ENCODE measurements at regions not wholly inside any gene's neighbourhood (a gene's known extent, or its start where the extent isn't known, plus 50 kb on each side); places are given as distances from the start of the nearest gene placed in this dataset.
"Not testable (repeated sequence)": the region's sequence is repeated elsewhere in the genome, so short reads cannot be mapped to it uniquely, and the experiment has no call there.

DNA sequence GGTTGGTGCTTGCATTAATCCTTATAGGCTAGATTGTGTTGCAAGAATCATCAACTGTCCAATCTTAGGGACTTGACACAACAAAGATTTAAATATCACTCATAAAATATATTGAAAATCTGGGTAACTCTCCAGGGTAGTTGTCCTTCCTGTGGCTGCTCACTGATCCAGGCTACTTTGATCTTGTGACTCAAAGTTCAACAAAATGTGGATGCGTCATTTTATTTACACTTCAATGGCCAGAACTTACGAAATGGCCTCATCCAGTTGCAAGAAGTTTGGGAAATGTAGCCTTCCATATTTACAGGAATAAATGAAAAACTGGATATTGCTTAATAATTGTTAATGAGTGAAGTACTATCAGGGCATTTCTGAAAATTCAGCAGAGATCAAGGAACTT lies 235.5 kb upstream of the ACTBL2 start:
- Histone ChIP-seq H3K9me3 (ENCODE audit: control insufficient read depth in 3 of 3, low read length in 3 of 3) (no peaks in the 10 kb centered on the region), H3K27me3 (ENCODE audit: control insufficient read depth in 3 of 3, insufficient read depth in 3 of 3, low read length in 3 of 3) (no peaks in the 10 kb centered on the region), H3K4me3 (ENCODE audit: low read length in 3 of 3) (no peak overlapping the region), H3K27ac (ENCODE audit: low read depth, low read length) (no peak overlapping the region), H3K36me3 (ENCODE audit: control insufficient read depth in 3 of 3, insufficient read depth in 3 of 3, low read length in 3 of 3) (no peaks in the 10 kb centered on the region), H3K4me1 (ENCODE audit: control insufficient read depth in 3 of 3, insufficient read depth in 3 of 3, low read length in 3 of 3) (no peaks in the 10 kb centered on the region), H3K9ac (ENCODE audit: low read depth in 1 of 3, low read length in 3 of 3) (no peak overlapping the region)

- no peaks in the 10 kb centered on the region for H3K4me1 ChIP-seq (ENCODE audit: control insufficient read depth in 3 of 3, insufficient read depth in 3 of 3, low read length in 3 of 3)
- no peak overlapping the region for H3K4me3 ChIP-seq (ENCODE audit: low read length in 3 of 3)
- H3K27ac ChIP-seq (ENCODE audit: low read depth, low read length): no peak overlapping the region
- H3K9me3 ChIP-seq (ENCODE audit: control insufficient read depth in 3 of 3, low read length in 3 of 3): no peaks in the 10 kb centered on the region
- H3K9ac ChIP-seq (ENCODE audit: low read depth in 1 of 3, low read length in 3 of 3): no peak overlapping the region
- H3K36me3 ChIP-seq (ENCODE audit: control insufficient read depth in 3 of 3, insufficient read depth in 3 of 3, low read length in 3 of 3): no peaks in the 10 kb centered on the region
- no peaks in the 10 kb centered on the region for H3K27me3 ChIP-seq (ENCODE audit: control insufficient read depth in 3 of 3, insufficient read depth in 3 of 3, low read length in 3 of 3)
These were observed 234.9 kb upstream of the ACTBL2 start for GRCh38 chr5:57717555-57717954.

- no peak overlapping the region for H3K9ac ChIP-seq (ENCODE audit: low read depth in 1 of 3, low read length in 3 of 3)
- H3K27me3 ChIP-seq (ENCODE audit: control insufficient read depth in 3 of 3, insufficient read depth in 3 of 3, low read length in 3 of 3): no peaks in the 10 kb centered on the region
- no peaks in the 10 kb centered on the region for H3K9me3 ChIP-seq (ENCODE audit: control insufficient read depth in 3 of 3, low read length in 3 of 3)
- no peaks in the 10 kb centered on the region for H3K36me3 ChIP-seq (ENCODE audit: control insufficient read depth in 3 of 3, insufficient read depth in 3 of 3, low read length in 3 of 3)
- H3K4me1 ChIP-seq (ENCODE audit: control insufficient read depth in 3 of 3, insufficient read depth in 3 of 3, low read length in 3 of 3): no peaks in the 10 kb centered on the region
- H3K4me3 ChIP-seq (ENCODE audit: low read length in 3 of 3): no peak overlapping the region
- no peak overlapping the region for H3K27ac ChIP-seq (ENCODE audit: low read depth, low read length)
These were observed 234.1 kb upstream of the ACTBL2 start for GRCh38 chr5:57716661-57717060.

DNA sequence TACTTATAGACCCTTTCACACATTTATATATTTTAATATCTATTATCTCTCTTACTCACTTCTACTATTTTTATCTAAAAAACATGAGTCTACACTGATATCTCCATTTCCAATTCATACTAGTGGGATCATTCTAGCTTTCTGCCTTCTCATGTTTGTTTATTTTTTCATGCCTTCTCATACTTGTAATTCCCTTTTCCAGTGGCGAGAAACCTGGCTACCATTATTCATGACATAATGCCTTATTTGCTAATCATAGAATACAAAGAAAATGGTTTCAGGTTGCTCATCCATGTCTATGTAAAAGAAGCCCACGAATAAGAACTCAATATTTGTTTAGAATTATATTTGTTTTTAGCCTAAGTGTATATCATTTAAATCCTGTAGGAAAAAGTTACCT lies 232.7 kb upstream of the ACTBL2 start:
- Histone ChIP-seq H3K4me1 (ENCODE audit: control insufficient read depth in 3 of 3, insufficient read depth in 3 of 3, low read length in 3 of 3) (no peaks in the 10 kb centered on the region), H3K27me3 (ENCODE audit: control insufficient read depth in 3 of 3, insufficient read depth in 3 of 3, low read length in 3 of 3) (no peaks in the 10 kb centered on the region), H3K9me3 (ENCODE audit: control insufficient read depth in 3 of 3, low read length in 3 of 3) (no peaks in the 10 kb centered on the region), H3K4me3 (ENCODE audit: low read length in 3 of 3) (no peak overlapping the region), H3K9ac (ENCODE audit: low read depth in 1 of 3, low read length in 3 of 3) (no peak overlapping the region), H3K27ac (ENCODE audit: low read depth, low read length) (no peak overlapping the region), H3K36me3 (ENCODE audit: control insufficient read depth in 3 of 3, insufficient read depth in 3 of 3, low read length in 3 of 3) (no peaks in the 10 kb centered on the region)

- H3K27me3 ChIP-seq (ENCODE audit: control insufficient read depth in 3 of 3, insufficient read depth in 3 of 3, low read length in 3 of 3); H3K36me3 ChIP-seq (ENCODE audit: control insufficient read depth in 3 of 3, insufficient read depth in 3 of 3, low read length in 3 of 3); H3K4me1 ChIP-seq (ENCODE audit: control insufficient read depth in 3 of 3, insufficient read depth in 3 of 3, low read length in 3 of 3); H3K9ac ChIP-seq (ENCODE audit: low read depth in 1 of 3, low read length in 3 of 3); H3K27ac ChIP-seq (ENCODE audit: low read depth, low read length); H3K4me3 ChIP-seq (ENCODE audit: low read length in 3 of 3); H3K9me3 ChIP-seq (ENCODE audit: control insufficient read depth in 3 of 3, low read length in 3 of 3): not testable (repeated sequence)
These were observed 230.9 kb upstream of the ACTBL2 start for GRCh38 chr5:57713535-57713934.

GRCh38 chr5:57711946-57712345 lies 229.3 kb upstream of the ACTBL2 start:
- Histone ChIP-seq H3K27me3 (ENCODE audit: control insufficient read depth in 3 of 3, insufficient read depth in 3 of 3, low read length in 3 of 3) (no peaks in the 10 kb centered on the region), H3K4me3 (ENCODE audit: low read length in 3 of 3) (no peak overlapping the region), H3K27ac (ENCODE audit: low read depth, low read length) (no peak overlapping the region), H3K9ac (ENCODE audit: low read depth in 1 of 3, low read length in 3 of 3) (no peak overlapping the region), H3K9me3 (ENCODE audit: control insufficient read depth in 3 of 3, low read length in 3 of 3) (no peaks in the 10 kb centered on the region), H3K4me1 (ENCODE audit: control insufficient read depth in 3 of 3, insufficient read depth in 3 of 3, low read length in 3 of 3) (no peaks in the 10 kb centered on the region), H3K36me3 (ENCODE audit: control insufficient read depth in 3 of 3, insufficient read depth in 3 of 3, low read length in 3 of 3) (no peaks in the 10 kb centered on the region)

- H3K9me3 ChIP-seq (ENCODE audit: control insufficient read depth in 3 of 3, low read length in 3 of 3): no peaks in the 10 kb centered on the region
- no peaks in the 10 kb centered on the region for H3K4me1 ChIP-seq (ENCODE audit: control insufficient read depth in 3 of 3, insufficient read depth in 3 of 3, low read length in 3 of 3)
- H3K27me3 ChIP-seq (ENCODE audit: control insufficient read depth in 3 of 3, insufficient read depth in 3 of 3, low read length in 3 of 3): no peaks in the 10 kb centered on the region
- H3K27ac ChIP-seq (ENCODE audit: low read depth, low read length): no peak overlapping the region
- H3K4me3 ChIP-seq (ENCODE audit: low read length in 3 of 3): no peak overlapping the region
- no peaks in the 10 kb centered on the region for H3K36me3 ChIP-seq (ENCODE audit: control insufficient read depth in 3 of 3, insufficient read depth in 3 of 3, low read length in 3 of 3)
- H3K9ac ChIP-seq (ENCODE audit: low read depth in 1 of 3, low read length in 3 of 3): no peak overlapping the region
These were observed 228.9 kb upstream of the ACTBL2 start for GRCh38 chr5:57711471-57711870.

GRCh38 chr5:57710126-57710525 lies 227.5 kb upstream of the ACTBL2 start:
- no peak overlapping the region for H3K27ac ChIP-seq (ENCODE audit: low read depth, low read length)
- H3K9ac ChIP-seq (ENCODE audit: low read depth in 1 of 3, low read length in 3 of 3): no peak overlapping the region
- no peaks in the 10 kb centered on the region for H3K9me3 ChIP-seq (ENCODE audit: control insufficient read depth in 3 of 3, low read length in 3 of 3)
- H3K4me3 ChIP-seq (ENCODE audit: low read length in 3 of 3): no peak overlapping the region
- H3K36me3 ChIP-seq (ENCODE audit: control insufficient read depth in 3 of 3, insufficient read depth in 3 of 3, low read length in 3 of 3): no peaks in the 10 kb centered on the region
- no peaks in the 10 kb centered on the region for H3K27me3 ChIP-seq (ENCODE audit: control insufficient read depth in 3 of 3, insufficient read depth in 3 of 3, low read length in 3 of 3)
- no peaks in the 10 kb centered on the region for H3K4me1 ChIP-seq (ENCODE audit: control insufficient read depth in 3 of 3, insufficient read depth in 3 of 3, low read length in 3 of 3)

DNA sequence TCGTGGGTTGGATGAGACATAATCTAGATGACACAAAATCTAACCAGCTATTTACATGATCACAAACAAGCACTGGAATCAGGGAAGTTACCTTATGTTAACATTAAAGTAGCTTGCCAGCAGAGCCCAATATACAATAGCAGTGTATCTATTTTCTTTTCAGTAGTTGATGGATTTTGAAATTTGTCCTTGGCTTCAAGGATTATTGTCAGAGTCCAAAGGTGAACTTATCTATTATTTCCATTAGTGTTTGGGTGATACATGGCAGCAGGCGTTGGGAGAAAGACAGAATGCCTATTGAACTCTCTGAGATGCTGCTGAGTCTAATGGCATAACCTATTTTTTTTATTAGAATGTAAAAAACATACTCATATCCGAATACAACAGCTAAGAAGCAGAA lies 223.2 kb upstream of the ACTBL2 start:
- Histone ChIP-seq H3K27me3 (ENCODE audit: control insufficient read depth in 3 of 3, insufficient read depth in 3 of 3, low read length in 3 of 3) (no peaks in the 10 kb centered on the region), H3K27ac (ENCODE audit: low read depth, low read length) (no peak overlapping the region), H3K9ac (ENCODE audit: low read depth in 1 of 3, low read length in 3 of 3) (no peak overlapping the region), H3K36me3 (ENCODE audit: control insufficient read depth in 3 of 3, insufficient read depth in 3 of 3, low read length in 3 of 3) (no peaks in the 10 kb centered on the region), H3K4me3 (ENCODE audit: low read length in 3 of 3) (no peak overlapping the region), H3K9me3 (ENCODE audit: control insufficient read depth in 3 of 3, low read length in 3 of 3) (no peaks in the 10 kb centered on the region), H3K4me1 (ENCODE audit: control insufficient read depth in 3 of 3, insufficient read depth in 3 of 3, low read length in 3 of 3) (no peaks in the 10 kb centered on the region)

DNA sequence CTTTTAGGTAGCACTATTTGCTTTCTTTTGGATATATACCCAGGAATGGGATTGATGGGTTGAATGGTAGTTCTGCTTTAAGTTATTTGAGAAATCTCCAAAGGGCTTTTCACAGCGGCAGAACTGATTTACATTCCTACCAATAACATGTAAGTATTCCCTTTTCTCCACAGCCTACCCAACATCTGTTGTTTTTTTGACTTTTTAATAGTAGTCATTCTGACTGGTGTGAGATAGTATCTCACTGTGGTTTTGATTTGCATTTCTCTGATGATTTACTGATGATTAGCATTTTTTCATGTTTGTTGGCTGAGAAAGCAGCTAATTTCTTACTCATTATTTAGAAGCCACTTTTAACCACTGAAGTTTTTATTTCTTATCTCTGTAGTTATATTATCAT lies 221.1 kb upstream of the ACTBL2 start:
- Histone ChIP-seq H3K36me3 (ENCODE audit: control insufficient read depth in 3 of 3, insufficient read depth in 3 of 3, low read length in 3 of 3) (no peaks in the 10 kb centered on the region), H3K9ac (ENCODE audit: low read depth in 1 of 3, low read length in 3 of 3) (no peak overlapping the region), H3K9me3 (ENCODE audit: control insufficient read depth in 3 of 3, low read length in 3 of 3) (no peaks in the 10 kb centered on the region), H3K4me3 (ENCODE audit: low read length in 3 of 3) (no peak overlapping the region), H3K27ac (ENCODE audit: low read depth, low read length) (no peak overlapping the region), H3K4me1 (ENCODE audit: control insufficient read depth in 3 of 3, insufficient read depth in 3 of 3, low read length in 3 of 3) (no peaks in the 10 kb centered on the region), H3K27me3 (ENCODE audit: control insufficient read depth in 3 of 3, insufficient read depth in 3 of 3, low read length in 3 of 3) (no peaks in the 10 kb centered on the region)

DNA sequence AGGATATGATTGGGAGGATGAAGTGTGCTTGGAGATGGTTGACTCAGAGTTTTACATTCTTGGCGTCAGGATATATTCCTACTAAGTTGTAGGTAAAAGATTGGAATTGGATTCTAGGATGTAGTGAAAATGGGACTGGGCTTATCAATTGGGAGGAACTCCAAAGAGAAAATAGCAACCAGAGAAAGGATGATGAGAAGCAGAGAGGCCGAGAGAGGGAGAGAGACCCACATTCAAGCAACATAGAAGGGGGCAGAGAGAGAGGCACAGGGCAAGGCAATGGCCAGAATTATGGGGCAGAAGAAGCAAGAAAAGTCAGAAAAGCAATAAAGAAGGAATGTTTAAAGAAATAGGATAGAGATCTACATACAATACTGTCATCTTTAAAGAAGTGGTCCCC lies 217.9 kb upstream of the ACTBL2 start:
- H3K9ac ChIP-seq (ENCODE audit: low read depth in 1 of 3, low read length in 3 of 3): no peak overlapping the region
- no peaks in the 10 kb centered on the region for H3K9me3 ChIP-seq (ENCODE audit: control insufficient read depth in 3 of 3, low read length in 3 of 3)
- H3K27me3 ChIP-seq (ENCODE audit: control insufficient read depth in 3 of 3, insufficient read depth in 3 of 3, low read length in 3 of 3): no peaks in the 10 kb centered on the region
- peaks cover 0 to 8% (median 0%) of the 10 kb centered on the region in 3 donors for H3K4me1 ChIP-seq (ENCODE audit: control insufficient read depth in 3 of 3, insufficient read depth in 3 of 3, low read length in 3 of 3)
- no peaks in the 10 kb centered on the region for H3K36me3 ChIP-seq (ENCODE audit: control insufficient read depth in 3 of 3, insufficient read depth in 3 of 3, low read length in 3 of 3)
- H3K27ac ChIP-seq (ENCODE audit: low read depth, low read length): no peak overlapping the region
- no peak overlapping the region for H3K4me3 ChIP-seq (ENCODE audit: low read length in 3 of 3)

Measured in skeletal muscle tissue (tissue), 3 donors.